Activated CD4-positive, alpha-beta T cell treated with anti-CD3 and anti-CD28 coated beads, Interleukin-2, amount 50 U/mL, for 1 hour (primary cell): ENCODE measurements at regions not wholly inside any gene's neighbourhood (a gene's known extent, or its start where the extent isn't known, plus 50 kb on each side); places are given as distances from the start of the nearest gene placed in this dataset.

Experiments
- DNase-seq: peaks from one replicate; pipeline ENCODE4 v3.0.0-alpha.2; 2020

DNA sequence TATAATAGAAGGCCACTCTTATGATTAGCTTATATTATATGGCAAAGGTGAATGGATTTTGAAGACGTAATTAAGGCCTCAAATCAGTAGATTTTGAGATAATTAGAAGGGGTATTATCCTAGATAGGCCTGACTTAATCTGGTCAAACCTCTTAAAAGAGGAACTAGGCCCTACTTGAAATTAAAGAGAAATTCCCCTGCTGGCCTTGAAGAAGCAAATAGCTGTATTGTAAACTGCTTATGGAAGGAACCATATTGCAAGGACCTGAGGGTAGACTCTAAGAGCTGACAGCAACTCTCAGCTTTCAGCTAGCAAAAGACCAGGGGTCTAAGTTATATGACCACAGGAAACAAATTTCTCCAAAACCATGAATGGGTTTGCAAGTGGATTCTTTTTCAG lies 219.0 kb upstream of the ONECUT1 start:
- no peak for DNase-seq

DNA sequence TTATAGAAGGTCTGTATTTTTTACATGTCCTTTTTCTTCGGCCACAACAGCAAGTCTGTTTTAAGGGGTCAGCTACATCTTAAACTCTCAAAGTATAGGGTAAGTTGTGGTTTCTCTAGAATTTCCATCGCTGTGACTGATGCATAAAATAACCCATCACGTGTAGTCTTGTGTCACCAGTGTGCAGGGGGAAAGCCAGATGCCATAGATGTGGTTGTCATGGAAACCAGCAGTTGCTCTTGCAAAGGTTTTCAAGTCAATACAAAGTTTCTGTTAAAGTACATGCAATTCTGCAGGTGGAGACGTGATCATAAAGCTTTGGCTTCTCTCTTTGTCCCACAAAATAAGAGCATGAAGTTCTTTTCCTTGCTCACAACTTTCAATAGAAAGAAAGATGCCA lies 210.3 kb upstream of the ONECUT1 start:
- DNase-seq: no peak

DNA sequence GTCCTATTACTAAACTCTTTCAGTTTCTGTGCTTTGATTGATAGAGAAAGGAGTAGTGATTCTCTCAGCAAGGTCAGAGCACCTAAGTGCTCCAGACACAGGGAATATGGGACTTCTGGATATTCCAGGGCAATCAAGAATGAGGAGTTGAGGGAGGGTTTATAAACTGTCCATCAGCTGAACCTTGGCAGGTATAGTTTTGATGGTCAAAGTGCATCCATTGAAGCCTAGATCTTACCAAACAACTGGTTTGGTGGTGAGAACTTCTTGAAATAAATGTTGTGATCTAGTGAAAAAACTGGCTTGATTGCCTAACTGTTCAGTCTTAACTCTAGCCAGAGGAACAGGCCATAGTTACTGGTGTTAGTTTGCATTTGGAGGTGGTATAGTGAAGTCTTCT lies 207.0 kb upstream of the ONECUT1 start:
- no peak for DNase-seq

DNA sequence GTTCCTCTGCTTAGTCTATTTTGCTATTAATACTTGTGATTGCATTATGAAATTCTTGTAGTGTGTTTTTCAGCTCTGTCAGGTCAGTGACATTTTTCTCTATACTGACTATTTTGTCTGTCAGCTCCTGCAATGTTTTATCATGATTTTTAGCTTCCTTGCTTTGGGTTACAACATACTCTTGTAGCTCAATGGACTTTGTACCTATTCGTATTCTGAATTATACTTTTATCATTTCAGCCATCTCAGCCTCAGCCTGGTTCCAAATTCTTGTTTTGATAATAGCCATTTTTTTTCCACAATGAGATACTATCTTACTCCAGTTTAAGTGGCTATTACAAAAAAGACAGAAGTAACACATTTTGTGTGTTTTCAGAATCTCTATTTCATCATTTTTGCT lies 204.2 kb upstream of the ONECUT1 start:
- no peak for DNase-seq

DNA sequence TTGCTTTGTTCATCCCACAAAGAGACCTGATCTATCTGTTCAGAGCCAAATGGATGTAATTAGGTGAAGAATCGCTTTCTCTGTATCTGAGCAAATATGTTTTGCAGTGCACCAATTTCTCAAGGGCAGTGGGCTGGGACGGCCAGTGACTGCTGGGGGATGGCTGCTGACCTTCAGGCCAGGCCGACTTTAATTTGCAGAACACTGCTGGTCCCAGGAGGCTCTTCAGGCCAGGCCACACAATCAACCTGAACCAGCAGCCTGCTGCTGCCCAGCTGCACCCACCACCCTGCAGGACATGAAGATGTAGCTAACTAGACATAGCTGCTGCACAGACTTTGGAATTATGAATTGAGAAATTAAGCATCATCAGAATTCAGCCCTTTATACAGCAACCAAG lies 194.4 kb upstream of the ONECUT1 start:
- DNase-seq: no peak

DNA sequence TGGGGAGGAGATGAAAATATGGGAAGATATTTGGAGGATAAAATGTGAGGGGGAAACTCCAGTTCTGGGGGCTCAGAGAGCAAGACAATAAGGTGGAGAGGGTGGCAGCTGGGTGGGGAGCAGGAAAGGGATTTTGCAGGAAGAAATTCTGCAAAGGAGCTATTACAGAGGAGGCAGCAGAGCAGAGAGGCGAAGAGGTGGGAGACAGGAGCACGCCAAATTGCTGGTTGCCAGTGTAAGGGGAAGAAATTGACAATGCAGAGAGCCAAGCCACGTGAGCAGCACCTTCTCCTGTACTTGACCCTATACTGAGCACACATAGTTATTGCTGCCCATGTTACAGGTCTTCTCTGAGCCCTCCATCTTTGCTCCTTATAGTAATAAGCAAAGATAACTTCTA lies 190.3 kb upstream of the ONECUT1 start:
- DNase-seq: no peak

DNA sequence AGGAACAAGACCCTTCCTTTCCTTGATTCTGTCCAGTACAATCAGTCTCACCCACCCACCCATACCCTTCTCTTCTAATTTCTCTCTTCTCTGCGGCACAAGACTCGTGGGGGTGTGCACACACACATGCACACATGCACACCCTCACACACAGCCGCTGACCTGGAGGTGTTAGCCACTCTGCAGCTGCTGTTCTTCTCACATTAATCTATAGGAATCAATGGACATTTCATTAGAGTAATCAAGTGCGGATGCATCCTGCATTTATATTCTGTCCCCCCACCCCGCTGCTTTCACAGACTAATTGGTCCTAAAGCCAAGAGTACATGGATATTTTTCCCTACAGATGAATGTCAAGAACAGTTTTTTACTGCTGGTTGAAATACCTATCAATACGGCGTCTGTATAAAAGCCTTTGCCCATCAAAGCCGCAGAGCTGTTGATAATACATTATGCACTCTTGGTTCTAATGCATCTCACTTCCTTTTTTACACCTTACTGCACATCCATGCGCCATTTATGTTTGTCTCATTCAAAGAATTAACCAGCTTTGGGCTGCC lies 186.5 kb upstream of the ONECUT1 start:
- DNase-seq: no peak

DNA sequence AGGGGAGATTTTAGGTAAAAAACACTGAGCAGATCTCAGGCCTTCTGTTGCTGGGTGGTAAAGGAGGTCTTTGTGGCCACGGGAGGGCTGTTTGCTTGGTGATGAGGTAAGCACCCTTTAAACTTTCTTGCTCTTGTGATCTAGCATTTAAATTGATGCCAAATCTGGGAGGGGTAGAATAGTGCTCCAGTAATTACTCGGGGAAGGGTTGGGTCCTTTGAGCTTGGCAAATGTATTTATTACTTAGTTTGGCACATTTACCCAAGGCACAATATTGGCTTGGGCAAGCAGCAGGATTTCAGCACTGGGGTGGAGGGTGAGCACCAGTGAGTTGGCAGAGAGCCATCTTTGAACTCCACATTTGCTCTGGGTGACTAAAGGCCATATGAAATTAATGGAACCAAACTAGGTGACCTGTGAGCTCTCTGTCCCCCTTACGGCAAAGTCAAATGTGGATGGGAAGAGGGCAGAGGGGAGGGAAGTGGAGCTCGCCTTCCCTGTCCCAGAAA lies 185.9 kb upstream of the ONECUT1 start:
- DNase-seq: no peak

DNA sequence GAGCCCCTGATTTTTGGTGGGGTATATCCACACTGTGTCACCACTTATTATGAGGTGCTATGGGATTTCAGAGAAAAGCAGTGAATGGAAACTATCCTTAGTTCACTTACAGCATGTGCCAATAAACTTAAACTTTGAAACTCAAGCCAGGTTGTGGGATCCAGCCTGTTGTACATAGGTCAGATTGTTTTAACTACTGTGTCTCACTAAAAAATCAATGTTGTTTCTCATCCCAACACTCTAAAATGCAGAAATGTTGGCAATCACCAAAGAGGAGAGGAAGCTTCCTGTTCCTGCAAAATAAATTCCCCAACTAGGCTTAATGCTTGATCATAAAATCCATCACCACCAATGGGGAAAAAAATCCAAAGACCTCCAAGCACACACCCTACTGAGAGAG lies 173.7 kb upstream of the ONECUT1 start:
- DNase-seq: no peak

DNA sequence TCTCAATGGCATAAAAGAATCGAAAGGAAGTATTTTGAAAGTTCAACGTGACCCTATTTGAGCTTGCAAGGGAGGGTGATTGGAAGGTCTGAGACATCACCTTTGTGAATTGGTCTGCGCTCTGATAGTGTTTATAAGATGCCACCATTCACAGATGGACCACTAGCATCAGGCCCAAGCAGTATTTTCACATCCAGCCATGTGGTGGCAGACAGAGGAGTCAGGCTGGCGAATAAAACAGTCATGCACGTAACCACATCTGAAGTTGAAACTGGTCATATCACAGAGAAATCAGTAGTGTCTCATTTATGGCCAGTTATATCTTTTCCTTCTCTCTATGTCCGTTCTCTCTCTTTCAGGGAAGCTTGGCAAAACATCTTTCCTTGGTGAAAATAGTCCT lies 170.1 kb upstream of the ONECUT1 start:
- DNase-seq: no peak

DNA sequence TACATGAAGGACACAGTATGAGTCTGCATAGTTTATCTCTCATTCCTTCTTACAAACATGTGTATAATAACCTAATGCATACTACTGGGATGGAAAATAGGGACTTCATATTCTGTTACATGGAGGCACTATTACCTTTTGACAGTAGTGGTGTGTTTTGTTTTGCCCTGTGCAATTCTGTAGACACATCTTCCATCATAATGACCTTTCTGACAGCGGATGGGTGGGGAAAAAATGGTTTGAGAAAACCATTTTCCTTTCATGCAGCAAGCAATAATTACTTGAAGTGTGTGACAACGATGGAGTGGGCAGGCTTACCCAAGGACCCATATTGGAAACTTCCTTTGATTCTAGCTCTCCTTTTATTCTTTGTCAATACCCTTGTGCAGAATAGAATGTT lies 153.6 kb upstream of the ONECUT1 start:
- DNase-seq: no peak

DNA sequence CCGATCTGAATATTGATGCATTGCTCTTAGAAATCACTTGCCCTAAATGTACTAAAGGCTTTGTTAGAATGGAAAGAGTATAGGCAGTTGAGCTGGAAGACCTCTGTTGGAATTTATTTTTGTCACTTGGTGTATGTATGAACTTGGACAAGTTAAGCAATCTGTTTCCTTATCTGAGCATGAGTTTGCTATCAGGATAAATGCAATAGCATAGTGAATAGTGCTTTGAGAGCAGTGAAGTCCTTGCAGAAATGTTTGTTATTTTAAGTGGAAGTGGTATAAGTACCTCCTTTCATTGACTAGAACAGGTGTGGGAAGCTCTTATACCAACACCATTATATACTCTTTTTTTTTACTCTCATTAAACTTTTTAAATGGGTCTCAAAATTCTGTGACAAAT lies 146.4 kb upstream of the ONECUT1 start:
- DNase-seq: no peak

DNA sequence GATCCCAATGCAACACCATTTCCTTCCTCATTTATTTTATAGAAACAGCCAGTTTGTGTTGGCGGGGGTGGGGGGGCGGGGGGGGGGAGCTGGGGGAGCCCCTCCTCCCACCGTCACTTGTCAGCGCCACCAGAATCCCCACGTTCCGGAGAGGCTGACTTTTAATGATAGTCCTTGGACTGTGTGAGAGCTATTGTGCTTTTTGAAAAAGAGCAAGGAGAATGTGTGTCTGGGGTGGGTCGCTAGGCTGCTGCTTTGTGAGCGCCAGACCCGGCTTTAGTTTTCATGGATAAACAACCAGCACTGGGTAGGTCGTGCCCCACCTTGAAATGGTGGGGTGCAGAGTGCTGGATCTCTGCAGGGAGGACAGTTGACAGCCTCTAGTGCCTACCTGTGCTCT lies 135.0 kb upstream of the ONECUT1 start:
- DNase-seq: no peak

DNA sequence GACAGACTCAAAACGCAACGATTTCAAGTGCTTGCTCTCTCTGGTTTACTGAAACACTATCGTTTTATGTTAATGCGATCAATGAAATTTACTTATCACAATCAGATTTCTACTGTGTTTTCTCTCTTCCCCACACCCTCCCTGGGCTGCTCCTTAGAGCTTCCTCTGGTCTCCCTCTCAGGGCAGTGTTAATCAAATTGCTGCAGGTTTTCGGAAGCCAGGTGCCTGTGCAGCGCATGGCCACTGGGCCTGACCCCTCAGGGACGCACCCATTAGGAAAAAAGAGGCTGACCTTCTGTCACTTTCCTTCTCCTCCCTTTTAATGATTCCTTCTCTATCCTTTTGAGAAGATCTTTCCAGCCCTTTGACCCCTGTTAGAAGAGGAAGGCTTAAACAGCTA lies 134.5 kb upstream of the ONECUT1 start:
- DNase-seq: no peak

DNA sequence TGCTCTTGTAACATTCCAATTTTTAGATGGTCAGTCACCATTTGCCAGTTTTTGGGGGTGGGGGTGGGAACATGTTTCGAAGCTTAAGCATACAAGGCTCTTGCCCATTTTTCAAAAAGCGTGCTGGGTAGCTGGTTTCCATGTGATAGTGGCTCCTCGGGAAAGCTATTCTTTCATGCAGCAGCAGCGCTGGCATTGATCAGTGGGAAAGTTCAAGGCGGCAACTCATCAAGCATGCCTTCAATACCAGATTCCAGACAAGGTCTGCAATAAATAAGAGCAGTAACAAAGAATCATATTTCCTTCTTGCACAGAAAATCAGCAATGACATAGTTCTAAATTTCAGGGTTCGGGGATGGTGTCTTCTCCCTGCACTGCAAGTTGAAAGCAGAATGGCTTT lies 133.5 kb upstream of the ONECUT1 start:
- no peak for DNase-seq

DNA sequence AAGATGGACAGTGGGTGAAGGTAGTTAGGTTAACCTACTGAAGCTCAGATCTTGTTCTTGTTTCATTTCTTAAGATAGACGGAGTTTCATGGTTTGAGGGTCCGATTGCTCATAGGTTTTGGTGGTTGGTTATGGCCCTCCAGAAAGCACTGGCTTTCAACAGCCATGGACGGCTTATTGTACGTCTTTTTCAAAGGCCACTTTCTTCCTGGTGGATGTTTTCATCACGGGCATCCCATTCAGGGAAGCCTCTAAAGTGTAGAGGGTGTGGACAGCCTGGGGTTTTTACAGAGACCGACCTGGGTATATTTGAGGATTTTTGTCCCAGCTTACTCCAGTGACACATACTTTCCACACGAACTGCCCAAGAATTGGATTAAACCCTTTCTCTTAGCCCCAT lies 132.7 kb upstream of the ONECUT1 start:
- DNase-seq: no peak

DNA sequence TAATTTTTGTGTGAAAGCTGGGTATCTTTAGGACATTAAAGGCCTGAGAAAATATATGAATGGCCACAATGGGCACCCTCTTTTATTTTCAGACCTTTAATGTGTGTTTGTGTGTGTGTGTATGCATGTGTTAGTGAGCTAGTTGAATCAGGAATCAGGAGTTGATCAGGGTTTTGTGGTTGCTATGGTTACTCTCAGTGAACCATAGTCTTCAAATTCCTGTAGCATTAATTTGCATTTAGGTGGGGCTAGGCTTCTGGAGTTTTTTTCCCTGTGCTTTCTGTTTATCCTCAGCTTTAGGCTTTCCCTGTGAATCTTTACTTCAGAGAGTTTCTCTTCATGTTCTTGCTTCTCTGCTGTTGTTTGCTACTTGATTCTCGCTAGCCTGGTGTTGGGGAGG lies 122.0 kb upstream of the ONECUT1 start:
- DNase-seq: no peak

DNA sequence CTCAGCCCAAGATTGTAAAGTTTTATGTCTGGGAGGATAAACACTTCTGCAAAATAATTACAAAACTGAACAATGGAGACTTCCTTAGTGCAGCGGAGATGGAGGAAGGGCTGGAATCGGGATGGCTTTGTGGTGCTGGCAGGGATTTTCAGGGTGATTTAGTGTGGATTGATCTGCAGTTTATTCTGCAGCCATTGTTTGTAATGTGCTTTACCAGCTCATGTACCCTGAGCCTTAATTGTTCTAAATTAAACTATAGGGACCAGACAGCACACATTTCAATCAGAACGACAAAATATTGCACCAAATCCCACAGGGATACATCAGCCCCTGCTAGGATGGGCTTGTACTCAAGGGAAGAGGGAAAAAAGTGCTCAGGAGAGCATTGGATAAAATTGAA lies 103.2 kb upstream of the ONECUT1 start:
- DNase-seq: no peak

DNA sequence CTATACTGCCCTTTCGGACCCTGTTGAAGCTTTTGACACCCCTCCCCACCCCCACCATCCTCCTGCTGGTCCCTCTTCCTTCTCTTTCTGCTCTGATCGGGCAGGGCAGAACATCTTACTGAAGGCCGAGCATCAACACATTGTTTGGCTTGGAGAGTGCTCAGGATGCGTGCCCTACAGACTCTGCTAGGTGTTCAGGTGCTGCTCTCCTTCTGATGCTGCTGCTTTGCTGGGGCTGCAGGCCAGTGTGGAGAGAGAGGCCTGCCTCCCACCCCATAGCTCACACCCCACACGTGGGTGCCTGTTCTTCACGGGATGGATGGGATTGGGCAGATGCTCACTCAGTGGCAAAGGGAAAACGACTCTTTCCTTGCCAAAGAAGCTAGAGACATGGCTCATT lies 89.8 kb upstream of the ONECUT1 start:
- no peak for DNase-seq

DNA sequence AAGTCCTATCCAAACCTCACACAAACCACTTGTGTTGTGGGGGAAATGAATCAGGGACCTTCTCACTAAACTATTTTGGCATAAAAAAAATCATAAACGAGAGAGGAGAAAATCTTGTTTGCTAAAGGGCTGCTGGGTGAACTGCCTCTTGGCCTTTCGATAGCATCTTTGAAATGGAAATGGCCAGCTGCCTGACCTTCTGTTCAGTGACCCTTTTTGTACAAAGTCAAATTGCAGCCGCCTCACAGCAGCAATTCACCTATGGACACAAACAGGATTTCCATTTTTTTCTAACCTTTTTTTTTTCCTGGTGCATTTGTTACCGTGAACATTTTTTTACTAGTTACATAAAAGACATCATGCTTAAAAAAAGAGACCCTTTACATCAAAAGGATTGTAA lies 89.0 kb upstream of the ONECUT1 start:
- no peak for DNase-seq

DNA sequence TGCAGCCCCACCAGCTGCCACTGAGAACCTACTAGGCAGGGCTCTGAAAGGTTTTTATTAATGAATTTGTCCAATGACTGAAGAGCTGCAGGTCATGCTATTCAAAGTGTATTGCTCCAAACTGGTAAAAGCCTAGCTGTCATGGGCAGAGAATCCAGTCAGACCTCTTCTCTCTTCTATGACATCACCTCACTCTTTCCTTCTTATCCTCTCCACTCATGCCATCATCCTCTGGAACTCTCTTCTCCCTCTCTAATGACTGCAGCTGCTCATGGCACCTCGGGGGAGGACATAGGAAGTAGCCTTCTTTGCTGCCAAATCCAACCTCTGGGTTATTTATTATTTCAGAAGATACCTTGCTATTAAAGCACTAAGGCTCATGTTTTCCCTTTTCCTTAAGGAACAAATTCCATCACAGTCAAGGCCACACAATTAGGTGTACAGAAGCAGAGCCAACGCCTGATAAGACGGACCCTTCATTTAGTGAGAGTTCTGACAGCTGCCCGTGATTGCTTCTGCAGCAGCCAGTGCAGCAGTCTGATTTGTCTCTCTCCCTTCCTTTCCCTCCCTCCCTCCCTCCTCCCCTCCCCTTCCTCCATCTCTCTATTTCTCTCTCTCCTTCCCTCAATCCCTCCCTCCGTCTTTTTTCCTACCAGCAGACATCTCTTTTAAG lies 87.0 kb upstream of the ONECUT1 start:
- DNase-seq: no peak

DNA sequence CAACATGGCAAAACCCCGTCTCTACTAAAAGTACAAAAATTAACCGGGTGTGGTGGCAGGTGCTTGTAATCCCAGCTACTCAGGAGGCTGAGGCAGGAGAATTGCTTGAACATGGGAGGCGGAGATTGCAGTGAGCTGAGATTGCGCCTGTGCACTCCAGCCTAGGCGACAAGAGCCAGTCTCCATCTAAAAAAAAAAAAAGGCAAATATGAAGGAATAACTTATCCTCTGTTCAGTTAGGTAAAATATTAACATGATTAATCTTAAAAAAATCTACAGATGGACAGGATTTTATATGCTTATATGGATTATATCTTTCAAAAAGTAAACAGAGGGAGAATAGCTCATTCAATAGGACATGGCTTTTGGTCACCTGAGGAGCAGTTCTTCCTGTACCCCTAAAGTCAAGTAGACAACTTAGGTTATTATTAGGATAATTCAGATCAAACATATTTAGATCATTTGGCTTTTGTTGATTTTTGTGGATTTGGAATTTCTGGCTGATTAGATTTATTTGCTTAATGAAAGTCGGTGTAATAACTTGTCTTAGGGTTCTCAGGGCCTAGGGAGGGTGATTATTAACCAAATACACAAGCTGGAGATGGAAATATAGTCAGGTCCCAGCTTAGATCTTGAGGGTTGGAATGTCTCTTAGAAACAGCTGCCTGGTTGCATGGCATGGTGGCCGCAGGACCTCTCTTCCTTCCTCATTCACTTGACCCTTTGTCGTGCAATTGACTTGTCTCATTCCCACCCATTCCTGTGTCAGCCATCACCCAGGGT lies 82.1 kb upstream of the ONECUT1 start:
- no peak for DNase-seq

DNA sequence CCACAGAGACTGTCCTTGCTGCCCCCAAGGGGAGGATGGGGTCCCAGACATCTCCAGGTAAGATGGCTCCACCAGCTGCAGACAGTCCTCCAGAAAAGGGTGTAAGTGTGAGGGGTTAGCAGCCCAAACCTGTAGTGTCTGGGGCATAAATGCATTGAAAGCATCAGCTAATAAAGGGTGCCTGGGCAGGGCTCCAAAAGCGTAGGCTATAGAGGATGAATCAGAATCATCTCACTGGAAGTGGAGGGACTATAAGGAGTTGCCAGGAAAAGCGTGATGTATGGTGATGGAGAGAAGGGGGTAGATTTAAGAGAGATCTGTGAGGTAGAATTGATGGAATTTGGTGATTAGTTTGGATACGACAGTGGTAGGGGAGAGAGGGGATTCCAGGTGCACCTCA lies 79.9 kb upstream of the ONECUT1 start:
- DNase-seq: no peak

DNA sequence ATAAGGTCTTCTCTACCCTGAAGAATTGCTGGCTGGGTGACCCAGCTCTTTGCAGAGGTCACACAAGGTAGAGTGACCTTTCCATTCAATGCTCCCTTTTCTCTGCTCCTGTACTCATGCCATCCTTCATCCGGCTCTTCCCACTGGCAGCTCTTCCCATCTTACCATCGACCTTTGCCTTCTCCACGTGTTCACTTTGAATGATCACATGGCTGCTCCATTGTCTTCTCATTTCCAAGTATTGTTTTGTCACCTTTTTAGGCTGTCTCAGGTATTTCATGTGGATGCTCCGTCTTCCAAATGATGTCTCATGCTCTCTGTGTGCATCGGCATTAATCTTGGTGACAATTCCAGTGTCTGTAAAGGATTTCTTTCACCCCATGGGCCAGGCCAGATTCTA lies 76.6 kb upstream of the ONECUT1 start:
- DNase-seq: no peak

DNA sequence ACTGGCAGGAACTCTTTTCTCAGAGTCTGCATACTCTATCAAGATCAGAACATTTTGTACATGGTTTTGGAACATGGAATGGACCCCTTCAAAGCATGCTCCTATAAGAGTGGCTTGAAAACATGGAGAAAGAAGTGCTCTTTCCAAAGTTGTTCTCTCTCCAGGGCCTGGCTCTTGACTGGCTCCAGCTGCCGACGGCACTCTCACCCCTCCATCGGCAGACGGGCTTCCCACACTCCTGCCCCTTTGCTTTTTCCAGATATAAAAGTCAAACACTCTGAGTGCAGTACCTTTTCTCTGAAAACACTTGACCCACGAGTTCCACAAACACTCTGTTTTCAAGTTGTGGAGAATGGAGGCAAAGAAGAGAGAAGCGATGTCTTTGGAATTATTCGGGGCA lies 72.5 kb upstream of the ONECUT1 start:
- no peak for DNase-seq
